HG03469 (cell line): ENCODE measurements at regions not wholly inside any gene's neighbourhood (a gene's known extent, or its start where the extent isn't known, plus 50 kb on each side); places are given as distances from the start of the nearest gene placed in this dataset.
"Not testable (repeated sequence)": the region's sequence is repeated elsewhere in the genome, so short reads cannot be mapped to it uniquely, and the experiment has no call there.

ENCODE experiments used
- ATAC-seq: cut with Tn5 transposase; IDR thresholded peaks from one replicate; pipeline ENCODE4 v1.9.1; 2021; ENCODE audit warnings: mild to moderate bottlenecking, moderate library complexity, moderate number of reproducible peaks; ENCODE audit not compliant: unreplicated experiment

- ATAC-seq: no peak
Measured at GRCh38 chr5:145027286-145027685, 807.9 kb downstream of the PRELID2 start.

DNA sequence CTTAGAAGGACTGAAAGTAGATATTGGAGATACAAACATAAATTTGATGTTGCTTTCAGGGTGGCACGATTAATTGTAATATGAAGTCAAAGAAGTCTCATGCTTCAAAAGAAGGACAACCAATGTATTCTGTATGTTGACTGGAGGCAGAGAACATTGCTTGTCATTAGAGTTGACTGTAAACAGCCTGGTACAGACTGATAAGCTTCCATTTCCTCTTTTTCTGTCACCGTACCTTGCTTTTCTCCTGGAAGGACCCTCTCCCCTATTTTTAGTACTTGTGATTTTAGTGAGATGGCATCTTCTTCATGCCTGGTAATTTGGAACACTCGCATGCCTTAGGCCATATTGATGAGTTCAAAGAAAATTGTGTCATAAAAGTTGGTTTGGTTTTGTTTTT lies 809.4 kb downstream of the PRELID2 start:
- no peak for ATAC-seq

DNA sequence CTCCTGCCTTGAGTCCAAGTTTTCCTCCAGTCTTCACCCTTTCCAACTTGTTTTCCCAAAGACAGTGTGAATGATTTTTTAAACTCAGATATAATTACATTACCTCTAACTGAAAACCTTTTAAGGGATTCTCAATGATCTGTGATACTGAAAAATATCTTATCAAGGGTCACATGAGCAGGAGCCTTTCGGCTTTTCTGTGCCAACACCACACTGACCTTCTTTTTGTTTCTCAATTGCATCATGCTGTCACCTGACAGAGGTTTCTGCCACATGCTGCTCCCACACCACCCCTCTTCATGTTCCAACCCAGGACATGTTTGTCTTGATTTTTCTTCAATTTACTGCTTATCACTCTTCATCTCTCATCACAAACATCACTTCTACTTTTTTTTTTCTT lies 820.0 kb downstream of the PRELID2 start:
- no peak for ATAC-seq

DNA sequence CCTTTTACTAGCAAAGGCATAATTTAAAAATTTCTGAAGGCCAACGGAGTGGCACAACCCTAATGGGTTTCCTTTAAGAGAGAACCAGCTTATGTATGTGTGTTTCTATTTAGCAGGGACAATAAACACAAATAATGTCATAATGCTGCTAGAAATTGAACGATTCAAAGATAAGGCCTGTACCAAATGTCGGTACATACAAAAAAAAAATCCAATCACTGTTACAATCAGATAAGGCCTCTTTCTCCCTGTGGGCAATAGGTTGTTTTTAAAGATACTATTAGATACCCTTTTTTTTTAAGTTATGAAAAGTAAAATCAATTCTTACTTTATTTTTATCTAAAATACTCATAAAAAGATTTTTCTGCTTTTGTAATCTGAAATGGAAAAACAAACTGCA lies 821.0 kb downstream of the PRELID2 start:
- no peak for ATAC-seq

DNA sequence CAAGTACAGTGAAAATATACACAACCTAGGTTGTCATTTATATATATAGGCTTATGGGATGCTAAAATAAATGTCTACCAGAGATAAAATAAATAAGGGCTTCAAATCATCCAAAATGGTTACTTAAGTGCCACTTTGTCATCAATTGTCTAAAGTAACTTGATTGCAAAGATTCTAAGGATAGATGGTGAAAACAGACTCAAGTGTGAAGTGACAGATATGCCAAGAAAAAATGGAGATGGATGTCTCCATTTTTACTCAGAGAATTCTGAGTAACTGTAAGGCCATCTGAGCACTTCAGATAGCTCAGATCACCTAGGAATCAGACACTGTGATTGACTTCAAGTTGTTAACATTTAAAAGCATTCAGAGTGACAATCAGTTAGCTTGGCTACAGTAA lies 824.3 kb downstream of the PRELID2 start:
- ATAC-seq: no peak

DNA sequence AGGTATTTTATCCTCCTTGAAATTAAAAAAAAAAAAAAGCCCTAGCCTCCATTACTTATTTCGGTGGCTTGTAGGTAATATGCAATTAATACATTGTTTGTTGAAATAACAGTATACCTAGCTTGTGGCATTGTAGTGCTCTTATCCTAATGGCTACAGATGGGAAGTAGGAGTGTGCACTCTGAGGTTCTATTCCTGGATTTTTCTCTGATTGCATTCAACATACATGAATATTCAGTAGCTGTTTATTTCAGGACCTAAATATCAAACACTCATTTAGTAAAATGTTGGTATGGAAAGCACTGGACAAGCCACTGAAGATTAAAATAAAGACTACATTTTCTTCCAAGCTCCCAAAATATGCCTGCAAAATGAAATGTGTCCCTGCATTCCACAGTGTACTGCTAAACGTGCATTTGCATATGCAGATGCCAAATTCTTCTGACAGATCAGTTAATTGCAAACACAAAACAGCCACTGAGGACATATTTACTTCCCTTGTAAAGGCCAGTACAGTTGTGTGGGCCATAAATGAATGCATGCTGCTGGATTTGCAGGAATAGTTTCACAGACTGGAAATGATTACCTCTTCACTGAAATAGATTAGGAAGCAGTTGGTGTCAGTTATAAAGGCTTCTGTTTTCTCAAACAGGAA lies 826.1 kb downstream of the PRELID2 start:
- ATAC-seq: no peak

DNA sequence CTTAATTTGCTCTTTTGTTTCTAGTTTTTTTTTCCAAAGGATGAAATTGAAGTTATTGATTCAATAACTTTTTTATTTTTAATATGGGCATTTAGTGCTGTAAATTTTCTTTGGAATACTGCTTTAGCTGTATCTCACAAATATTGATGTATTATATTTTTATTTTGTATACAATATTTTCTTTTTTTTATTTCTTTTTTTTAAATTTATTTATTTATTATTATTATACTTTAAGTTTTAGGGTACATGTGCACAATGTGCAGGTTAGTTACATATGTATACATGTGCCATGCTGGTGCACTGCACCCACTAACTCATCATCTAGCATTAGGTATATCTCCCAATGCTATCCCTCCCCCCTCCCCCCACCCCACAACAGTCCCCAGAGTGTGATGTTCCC lies 823.7 kb downstream of the KCTD16 start:
- ATAC-seq: not testable (repeated sequence)

- ATAC-seq: no peak
Measured at GRCh38 chr5:144983101-144983500, 812.4 kb downstream of the KCTD16 start.

GRCh38 chr5:144979516-144980264 lies 809.0 kb downstream of the KCTD16 start:
- no peak for ATAC-seq

- no peak for ATAC-seq
Measured at GRCh38 chr5:144972317-144972716, 801.6 kb downstream of the KCTD16 start.

- ATAC-seq: no peak
Measured at GRCh38 chr5:144971108-144971850, 800.6 kb downstream of the KCTD16 start.

DNA sequence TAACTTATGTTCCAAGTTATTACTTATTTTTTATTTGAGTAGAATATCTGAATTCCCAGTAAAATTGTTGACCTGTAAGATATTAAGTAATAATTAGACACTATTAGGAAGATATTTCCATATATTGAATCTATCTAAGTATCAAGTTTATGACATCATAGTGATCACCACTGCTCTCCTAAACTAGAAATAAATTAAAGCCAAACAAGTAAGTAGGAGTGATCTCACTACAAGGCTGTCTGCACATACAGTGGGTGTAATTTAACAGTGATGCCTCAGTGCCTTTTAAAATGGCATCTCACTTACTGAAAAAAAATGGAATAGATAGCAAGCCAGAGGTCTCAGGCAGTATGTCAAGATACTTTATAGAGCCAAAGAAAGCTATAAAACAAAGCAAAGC lies 789.6 kb downstream of the KCTD16 start:
- no peak for ATAC-seq

GRCh38 chr5:144958002-144958401 lies 787.3 kb downstream of the KCTD16 start:
- no peak for ATAC-seq

DNA sequence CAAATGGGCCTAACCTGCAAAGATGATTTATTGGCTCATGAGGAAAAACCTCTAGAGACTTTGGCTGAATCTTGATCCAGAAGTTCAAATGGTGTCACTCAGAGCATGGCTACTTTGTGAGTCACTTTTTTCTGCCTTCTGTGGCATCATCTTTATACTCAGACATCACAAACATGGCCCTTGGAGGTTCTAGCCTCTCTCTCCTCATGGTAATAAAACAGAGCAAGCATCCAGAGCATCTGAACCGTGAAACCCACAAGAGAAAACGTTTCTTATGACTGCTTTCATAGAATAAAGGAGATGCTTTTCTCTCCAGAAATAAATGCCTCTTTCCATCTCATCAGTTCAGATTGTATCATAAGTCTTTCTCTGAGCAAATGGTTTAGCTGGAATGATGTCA lies 780.3 kb downstream of the KCTD16 start:
- no peak for ATAC-seq

- ATAC-seq: no peak
Measured at GRCh38 chr5:144947023-144947422, 776.4 kb downstream of the KCTD16 start.

DNA sequence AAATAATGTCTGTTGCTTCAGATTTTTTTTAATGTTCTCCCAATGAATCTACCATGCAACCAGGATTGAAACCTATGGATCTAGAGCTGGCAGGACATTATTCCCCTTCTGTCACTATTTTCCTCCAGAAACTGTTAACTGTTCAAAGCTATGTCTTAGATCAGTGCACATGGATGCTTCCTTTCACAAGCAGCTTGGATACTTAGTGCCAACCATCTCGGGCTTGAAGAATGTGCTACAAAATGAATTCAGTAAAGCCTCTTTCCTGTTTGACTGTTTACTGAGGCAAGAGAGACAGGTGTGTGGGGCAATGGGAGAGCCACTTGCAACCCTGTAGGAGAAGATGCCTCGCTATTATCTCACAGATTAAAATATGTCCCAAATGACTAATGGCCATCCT lies 774.8 kb downstream of the KCTD16 start:
- no peak for ATAC-seq

DNA sequence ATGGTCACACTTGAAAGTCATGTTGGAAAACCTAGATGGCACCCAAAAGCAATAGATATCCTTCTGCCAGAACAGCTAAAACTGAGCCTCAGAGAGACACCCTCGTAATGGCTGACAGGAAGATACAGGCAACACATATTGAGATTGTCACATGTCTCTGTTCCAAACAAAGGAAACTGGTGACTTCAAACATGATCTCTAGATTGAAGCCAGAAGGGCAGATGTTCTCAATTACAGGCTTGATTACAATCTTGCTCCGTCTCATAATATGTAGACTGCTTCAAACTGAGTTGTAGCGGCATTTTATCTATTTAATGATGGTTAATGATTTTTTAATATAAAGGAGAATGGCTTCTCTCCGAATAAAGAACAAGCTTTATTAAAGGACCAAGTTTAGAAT lies 774.3 kb downstream of the KCTD16 start:
- no peak for ATAC-seq

DNA sequence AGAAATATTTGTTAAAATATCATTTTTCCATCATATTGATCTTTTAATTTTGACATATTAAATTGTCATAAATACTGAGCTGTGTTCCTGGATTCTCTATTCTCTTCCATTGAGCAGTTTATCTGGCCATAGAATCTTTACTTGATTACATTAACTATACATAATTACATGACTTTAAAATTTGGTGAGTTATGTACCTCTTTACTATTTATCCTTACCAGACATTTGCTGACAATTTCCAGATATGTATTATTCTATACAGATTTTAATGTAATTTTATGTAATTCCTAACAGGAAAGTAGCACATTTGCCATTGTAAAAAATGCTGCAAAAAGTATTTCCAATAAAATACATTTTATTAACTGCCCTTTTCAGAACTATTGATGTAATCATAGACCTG lies 770.3 kb downstream of the KCTD16 start:
- ATAC-seq: no peak

DNA sequence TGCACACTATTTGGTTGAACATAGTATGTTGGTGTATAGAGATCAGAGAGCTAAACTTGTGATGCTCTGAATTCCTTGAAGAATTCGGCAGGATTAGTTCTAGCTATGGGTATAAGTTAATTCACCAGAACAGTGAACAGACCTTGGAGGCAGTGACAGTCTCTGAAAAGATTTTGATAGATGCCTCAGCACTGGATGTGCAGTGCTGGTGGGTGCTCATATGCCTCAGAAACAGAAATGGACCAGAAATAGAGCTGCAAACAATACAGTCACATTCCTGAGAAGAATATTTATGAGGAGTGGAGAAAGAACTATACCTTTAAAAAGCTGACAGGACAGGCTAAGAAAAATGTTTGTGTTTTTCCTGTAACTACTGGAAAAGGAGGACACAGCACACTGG lies 747.7 kb downstream of the KCTD16 start:
- ATAC-seq: no peak

DNA sequence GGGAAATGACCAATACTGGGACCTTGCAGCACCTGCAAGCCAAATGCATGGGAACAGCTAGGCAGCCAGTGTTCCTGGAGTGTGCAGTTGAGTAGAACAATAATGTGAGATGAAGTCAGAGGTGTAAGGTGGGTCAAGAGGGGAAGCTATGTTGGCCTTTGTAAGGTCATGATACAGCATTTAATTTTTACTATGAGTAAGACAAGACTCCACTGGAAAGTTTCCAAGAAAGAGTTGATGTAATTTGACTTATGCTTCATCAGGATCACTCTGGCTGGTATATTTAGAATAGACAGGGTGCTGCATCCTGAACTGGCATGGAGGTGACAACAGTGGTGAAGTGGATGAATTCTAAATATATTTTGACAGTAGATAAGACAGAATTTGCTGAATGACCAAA lies 744.8 kb downstream of the KCTD16 start:
- ATAC-seq: no peak

DNA sequence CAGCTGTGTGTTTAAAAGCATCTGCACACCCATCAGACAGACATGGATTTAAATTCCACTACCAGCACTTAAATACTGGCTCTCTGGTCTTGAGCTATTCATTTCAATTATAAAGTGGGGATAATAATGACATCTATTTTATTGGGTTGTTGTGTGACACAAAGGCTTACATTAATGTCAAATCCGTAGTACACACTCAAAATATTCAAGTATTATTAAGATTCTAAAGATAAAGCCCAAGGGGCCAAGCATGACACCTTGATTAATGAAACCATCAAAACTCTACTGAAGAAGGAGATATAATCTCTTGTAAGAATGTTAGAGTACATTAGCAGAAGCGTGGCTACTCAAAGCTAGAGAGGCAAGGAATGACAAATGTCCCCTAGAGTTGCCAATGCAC lies 743.0 kb downstream of the KCTD16 start:
- ATAC-seq: no peak

DNA sequence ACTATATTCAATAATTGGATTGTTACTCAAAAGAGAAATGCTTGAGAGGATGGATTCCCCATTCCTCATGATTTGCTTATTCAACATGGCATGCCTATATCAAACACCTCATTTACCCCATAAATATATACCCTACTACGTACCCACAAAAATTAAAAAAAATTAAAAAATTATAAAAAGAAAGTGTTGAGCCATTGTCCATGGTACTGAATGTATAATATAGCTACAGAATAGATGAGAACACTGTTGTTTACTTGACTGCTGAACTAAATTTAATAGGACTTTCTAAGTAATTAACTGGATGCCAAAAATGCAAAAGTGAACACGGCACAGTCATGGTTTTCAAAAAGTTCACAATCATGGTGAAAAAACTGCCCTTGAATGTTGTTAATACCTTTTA lies 725.8 kb downstream of the KCTD16 start:
- ATAC-seq: no peak
